NCI-H460 (cell line): ENCODE measurements at regions not wholly inside any gene's neighbourhood (a gene's known extent, or its start where the extent isn't known, plus 50 kb on each side); places are given as distances from the start of the nearest gene placed in this dataset.

ENCODE experiments used
- DNase-seq: peaks from one replicate; pipeline ENCODE4 v3.0.0-alpha.2; 2016; ENCODE audit warnings: low read depth; ENCODE audit errors: extremely low read depth

DNA sequence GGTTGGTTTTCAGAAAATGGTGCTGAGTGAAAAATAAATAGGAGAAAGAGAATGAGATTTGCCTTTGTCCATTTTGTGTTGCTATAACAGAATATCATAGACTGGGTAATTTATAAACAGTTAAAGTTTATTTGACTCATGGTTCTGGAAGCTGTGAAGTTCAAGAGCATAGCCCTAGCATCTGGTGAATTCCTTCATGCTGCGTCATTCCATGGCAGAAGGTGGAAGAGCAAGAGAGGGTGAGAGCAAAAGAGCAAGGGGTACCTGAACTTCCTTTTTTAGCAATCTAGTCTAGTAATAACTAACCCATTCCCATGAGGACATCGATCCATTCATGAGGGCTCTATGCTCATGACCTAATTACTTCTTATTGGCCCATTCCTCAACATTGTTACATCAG, 209.1 kb upstream of the ZP4 start:
- DNase-seq: no peak

DNA sequence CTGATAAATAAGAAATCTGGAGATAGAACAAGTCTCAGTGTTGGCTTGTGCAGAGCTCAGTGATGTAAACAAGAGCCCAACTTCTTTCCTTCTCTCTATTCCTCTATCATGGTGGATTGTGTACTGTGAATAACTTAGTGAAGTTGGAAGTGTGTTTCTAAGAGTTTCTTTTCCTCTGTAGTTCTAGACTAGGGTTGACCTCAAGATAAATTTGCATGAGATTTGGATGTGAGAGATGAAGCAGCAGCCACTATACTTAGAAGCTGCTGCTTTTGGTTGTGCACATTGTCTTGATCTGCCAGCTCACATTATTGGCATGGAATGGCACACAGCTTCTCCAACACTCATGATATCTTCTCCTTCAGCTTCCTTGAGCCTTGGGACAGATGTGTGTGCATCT, 198.9 kb upstream of the ZP4 start:
- DNase-seq: no peak

DNA sequence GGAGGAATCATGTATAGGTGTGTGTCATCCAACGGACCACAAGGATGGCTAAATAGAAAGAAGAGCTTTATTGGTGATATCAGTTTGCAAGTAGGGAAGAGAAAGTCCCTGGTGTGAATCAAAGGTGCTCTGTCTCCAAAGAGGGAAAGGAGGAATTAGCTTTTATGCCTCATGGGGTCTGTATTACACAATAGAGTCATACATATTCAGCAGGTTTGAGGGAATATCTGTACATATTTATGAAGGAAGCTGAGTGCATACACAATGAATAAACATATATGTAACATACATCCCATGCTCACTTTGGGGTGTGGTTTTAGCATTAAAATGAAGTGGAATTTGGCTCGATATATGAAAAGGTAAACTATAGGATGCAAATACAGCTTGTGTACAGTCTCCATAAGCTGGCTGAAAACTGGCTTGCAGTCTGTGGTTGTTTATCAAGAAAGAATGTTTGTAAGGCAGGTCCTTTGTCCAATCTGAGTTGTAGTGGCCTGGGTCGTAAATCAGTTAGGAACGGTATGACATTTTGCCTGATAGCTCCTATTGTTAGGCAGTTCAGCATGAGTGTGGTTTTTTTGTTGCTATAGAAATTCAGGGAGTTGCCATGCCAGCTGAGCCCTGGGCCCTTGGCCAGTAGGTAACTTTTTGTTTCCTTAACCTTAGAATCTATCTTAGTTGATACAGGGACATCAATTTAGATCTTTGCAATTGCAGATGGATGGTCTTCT, 198.0 kb upstream of the ZP4 start:
- DNase-seq: no peak

DNA sequence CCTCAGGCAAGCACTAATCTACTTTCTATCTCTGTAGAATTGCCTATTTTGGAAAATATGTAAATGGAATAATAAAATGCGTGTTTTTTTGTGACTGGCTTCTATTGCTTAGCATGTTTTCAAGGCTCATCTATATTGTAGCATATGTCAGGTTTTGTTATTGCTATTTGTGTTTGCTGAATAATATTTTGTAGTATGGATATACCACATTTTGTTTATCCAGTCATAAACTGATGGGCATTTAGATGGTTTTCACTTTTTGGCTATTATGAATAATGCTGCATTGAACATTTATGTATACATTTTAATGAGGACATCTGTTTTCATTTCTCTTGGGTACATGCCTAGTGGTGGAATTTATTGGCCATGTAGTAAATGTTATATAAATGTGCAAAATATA, 183.3 kb upstream of the ZP4 start:
- DNase-seq: no peak

- no peak for DNase-seq
Measured at GRCh38 chr1:238071061-238071460, 180.3 kb upstream of the ZP4 start.

GRCh38 chr1:238063454-238063853, 172.7 kb upstream of the ZP4 start:
- no peak for DNase-seq

DNA sequence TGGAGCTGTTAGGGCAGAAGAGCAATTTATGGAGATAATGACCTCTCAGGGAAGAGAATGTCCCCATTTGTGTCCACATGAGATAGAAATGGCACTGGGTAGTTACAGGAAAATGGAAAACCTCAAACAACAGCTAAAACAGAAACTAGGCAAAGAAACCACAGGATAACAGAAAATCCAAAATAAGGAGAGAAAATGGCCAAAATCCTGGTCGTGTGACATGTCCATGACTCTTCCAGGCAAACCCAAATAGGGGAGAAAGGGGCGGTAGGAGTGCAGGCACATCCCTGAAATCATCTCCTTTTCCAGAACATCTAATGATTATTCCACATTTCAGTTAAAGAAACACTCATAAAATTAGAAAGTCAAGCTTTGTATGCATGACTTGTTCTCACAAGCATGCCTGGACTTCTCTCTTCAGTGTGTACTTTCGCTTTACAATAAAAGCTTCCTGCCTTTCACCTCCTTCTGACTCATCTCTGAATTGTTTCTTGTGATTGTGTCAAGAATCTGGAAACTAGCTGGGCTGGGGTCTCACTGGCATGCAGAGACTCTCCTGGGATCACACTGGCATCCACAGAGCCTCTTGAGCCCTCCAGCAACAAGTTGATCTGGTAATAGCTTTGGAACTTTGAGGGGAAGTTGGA, 171.4 kb upstream of the ZP4 start:
- DNase-seq: no peak

DNA sequence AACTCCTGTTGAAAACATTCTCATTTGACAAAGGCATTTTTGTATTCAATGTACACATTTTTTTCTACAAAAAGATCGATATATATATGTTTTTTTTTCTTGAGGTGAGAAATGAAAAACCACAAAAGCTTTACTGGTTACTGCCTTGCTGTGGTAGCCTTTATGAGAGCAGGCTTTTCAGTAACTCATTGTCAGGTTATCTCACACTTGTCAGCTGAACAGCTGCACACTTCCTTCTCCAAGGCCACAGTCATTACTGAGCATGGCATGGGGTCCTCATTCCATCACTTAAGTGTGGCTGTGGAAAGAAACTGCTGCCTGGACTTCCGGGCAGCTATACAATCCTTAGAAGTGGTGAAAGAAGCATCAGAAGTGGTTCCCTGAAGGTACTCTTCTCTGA, 169.3 kb upstream of the ZP4 start:
- no peak for DNase-seq

DNA sequence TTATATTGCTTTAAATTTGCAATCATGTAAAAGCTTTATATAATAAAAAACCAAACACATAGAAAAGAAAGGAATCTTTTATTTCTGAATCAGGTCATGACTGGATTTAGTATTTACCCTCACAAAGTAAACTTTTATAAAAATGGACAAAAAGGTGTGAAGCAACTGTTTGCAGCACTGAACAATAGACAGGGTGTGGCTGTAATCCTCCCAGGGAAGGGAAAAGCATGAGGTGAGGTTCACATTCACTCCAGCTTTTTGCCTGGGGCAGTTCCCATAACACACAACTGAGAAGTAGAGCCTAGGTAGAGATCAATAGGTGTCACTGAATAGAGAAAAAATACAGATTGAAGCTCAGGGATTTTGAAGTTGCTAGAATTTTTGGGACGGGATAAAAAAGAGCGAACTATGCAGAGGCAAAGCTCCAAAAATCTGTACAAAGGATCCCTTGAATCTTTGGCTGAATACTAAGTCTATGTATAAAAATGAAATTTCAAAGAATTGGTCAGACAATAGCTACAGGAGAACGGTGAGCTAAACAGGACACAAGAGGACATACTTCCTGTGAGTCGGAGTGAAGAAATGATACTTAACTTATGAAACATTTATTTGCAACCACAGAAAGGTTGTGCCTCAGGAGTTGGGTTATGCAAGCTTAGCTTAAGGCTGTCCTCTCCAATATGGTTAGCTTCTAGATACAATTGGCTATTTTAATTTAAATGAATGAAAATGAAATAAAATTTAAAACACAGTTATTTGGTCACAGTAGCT, 162.0 kb upstream of the ZP4 start:
- no peak for DNase-seq

GRCh38 chr1:238029126-238029525, 138.4 kb upstream of the ZP4 start:
- DNase-seq: no peak

DNA sequence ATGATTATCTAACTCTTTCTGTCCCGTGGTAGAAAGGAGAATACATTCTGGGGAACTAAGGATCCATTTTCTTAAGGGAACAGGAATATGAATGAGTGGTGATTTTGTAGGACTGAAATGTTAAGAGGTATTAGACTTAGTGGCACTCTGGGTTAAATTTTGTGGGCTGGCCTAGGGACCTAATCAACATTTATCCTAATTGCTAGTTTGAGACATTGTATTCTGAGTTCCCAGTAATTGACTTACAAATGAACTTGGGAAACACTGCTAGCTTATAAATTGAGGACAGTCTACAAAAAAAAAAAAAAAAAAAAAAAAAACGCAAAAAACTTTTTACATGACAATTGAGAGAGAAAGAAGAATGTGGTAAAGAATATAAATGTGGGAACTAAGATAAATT, 136.6 kb upstream of the ZP4 start:
- no peak for DNase-seq

- no peak for DNase-seq
Measured at GRCh38 chr1:238023137-238023536, 132.4 kb upstream of the ZP4 start.

GRCh38 chr1:238018214-238018613, 127.5 kb upstream of the ZP4 start:
- no peak for DNase-seq

DNA sequence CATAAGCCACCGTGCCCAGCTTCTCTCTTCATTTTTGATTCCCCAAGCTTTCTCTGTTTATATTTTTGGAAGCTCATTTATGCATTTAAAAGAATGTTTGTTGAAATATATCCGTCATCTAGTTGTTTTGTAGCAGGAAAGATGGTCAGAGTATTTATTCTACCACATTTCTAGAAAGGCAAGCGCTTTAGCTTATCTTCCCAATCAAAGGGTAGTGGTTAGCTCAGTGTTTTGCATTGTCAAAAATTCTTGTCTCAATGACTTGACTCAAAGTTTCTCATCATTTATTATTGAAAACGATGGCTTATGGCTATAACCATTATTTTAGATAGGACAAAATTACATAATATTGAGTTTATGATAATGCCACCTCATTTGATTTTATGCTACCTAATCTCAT, 116.1 kb upstream of the ZP4 start:
- DNase-seq: no peak

GRCh38 chr1:238005116-238005515, 114.4 kb upstream of the ZP4 start:
- DNase-seq: no peak

GRCh38 chr1:238001818-238002217, 111.1 kb upstream of the ZP4 start:
- DNase-seq: no peak

GRCh38 chr1:237999426-238000052, 108.8 kb upstream of the ZP4 start:
- no peak for DNase-seq

- DNase-seq: no peak
Measured at GRCh38 chr1:237998581-237998980, 107.9 kb upstream of the ZP4 start.

DNA sequence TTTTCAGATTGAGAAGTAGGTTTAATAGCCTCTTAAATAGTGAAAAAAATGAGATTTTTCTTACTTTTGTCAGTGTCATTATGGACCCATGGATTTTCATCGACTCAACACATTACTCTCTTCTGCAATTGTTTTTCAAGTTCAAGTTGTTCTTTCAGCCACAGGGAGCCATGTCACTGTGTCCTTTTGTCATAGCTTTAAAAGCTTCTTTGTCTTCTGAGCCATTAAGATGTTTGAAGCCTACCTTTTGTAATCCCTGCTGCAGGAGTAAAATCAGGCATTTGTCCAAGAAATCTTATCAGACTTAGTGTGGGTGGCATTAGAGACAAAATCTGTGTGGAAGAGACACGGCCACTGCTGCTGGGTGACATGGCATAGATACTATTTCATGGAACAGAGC, 92.8 kb upstream of the ZP4 start:
- DNase-seq: no peak

DNA sequence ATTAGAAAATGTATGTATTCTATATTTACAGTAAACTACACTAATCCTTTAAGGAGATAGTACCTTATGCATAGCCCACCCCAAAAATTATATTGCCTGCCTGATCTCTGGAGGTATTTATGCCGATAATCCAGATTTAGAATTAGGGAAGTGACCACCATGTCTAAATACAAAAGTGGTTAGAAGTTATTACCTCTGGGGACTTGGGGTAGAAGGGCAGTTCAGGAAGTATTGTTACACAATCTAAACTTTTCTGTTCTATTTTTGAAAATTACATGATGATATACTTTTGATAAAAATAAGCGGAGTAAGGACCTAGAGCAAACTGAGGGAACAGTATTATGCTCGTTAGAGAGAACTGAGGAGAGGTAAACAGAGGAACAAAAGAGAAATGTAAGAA, 90.5 kb upstream of the ZP4 start:
- DNase-seq: no peak

- DNase-seq: no peak
Measured at GRCh38 chr1:237976331-237976730, 85.6 kb upstream of the ZP4 start.

- no peak for DNase-seq
Measured at GRCh38 chr1:237975903-237976302, 85.2 kb upstream of the ZP4 start.
